ENCODE measurements at regions not wholly inside any gene's neighbourhood (a gene's known extent, or its start where the extent isn't known, plus 50 kb on each side); places are given as distances from the start of the nearest gene placed in this dataset.
"Not testable (repeated sequence)": the region's sequence is repeated elsewhere in the genome, so short reads cannot be mapped to it uniquely, and the experiment has no call there.

GRCh38 chr5:114952876-114953275 lies 216.8 kb downstream of the TRIM36 start:
- DNase-seq: no peak

- DNase-seq: no peak
Observed at GRCh38 chr5:114949756-114950155, 220.0 kb downstream of the TRIM36 start.

- peak in 1 of 2 donors; percentile 36 for DNase-seq
Observed at GRCh38 chr5:114948986-114949621, 220.6 kb downstream of the TRIM36 start.

GRCh38 chr5:114948363-114948762 lies 221.3 kb downstream of the TRIM36 start:
- no peak for DNase-seq

GRCh38 chr5:114940709-114941108 lies 229.0 kb downstream of the TRIM36 start:
- DNase-seq: no peak

- no peak for DNase-seq
Observed at GRCh38 chr5:114935490-114935889, 234.2 kb downstream of the TRIM36 start.

- DNase-seq: no peak
Observed at GRCh38 chr5:114928644-114929462, 240.9 kb downstream of the TRIM36 start.

- DNase-seq: no peak
Observed at GRCh38 chr5:114924769-114925168, 244.9 kb downstream of the TRIM36 start.

GRCh38 chr5:114912189-114912920 lies 257.4 kb downstream of the TRIM36 start:
- no peak for DNase-seq

- DNase-seq: no peak
Observed at GRCh38 chr5:114910727-114911126, 259.0 kb downstream of the TRIM36 start.

- DNase-seq: no peak
Observed at GRCh38 chr5:114909424-114909823, 260.3 kb downstream of the TRIM36 start.

GRCh38 chr5:114903767-114904166 lies 265.9 kb downstream of the TRIM36 start:
- no peak for DNase-seq

- no peak for DNase-seq
Observed at GRCh38 chr5:114898602-114899001, 271.1 kb downstream of the TRIM36 start.

GRCh38 chr5:114883675-114884074 lies 286.0 kb downstream of the TRIM36 start:
- no peak for DNase-seq

- peak in 1 of 2 donors; percentile 43 for DNase-seq
Observed at GRCh38 chr5:114859438-114859735, 310.3 kb downstream of the TRIM36 start.

- peak in 1 of 2 donors; percentile 1 for DNase-seq
Observed at GRCh38 chr5:114858665-114859437, 310.9 kb downstream of the TRIM36 start.

- peak; percentile 3 to 20 for DNase-seq
Observed at GRCh38 chr5:114857941-114858551, 311.7 kb downstream of the TRIM36 start.

- DNase-seq: not testable (repeated sequence)
Observed at GRCh38 chr5:114844711-114845110, 325.0 kb downstream of the TRIM36 start.

- DNase-seq: no peak
Observed at GRCh38 chr5:114839360-114839759, 330.3 kb downstream of the TRIM36 start.

GRCh38 chr5:114838937-114839336 lies 330.8 kb downstream of the TRIM36 start:
- DNase-seq: no peak

GRCh38 chr5:114830114-114830513 lies 339.6 kb downstream of the TRIM36 start:
- DNase-seq: no peak

- DNase-seq: no peak
Observed at GRCh38 chr5:114822863-114823262, 346.8 kb downstream of the TRIM36 start.

- no peak for DNase-seq
Observed at GRCh38 chr5:114822436-114822835, 347.3 kb downstream of the TRIM36 start.
